ENCODE measurements at regions not wholly inside any gene's neighbourhood (a gene's known extent, or its start where the extent isn't known, plus 50 kb on each side); places are given as distances from the start of the nearest gene placed in this dataset.

DNA sequence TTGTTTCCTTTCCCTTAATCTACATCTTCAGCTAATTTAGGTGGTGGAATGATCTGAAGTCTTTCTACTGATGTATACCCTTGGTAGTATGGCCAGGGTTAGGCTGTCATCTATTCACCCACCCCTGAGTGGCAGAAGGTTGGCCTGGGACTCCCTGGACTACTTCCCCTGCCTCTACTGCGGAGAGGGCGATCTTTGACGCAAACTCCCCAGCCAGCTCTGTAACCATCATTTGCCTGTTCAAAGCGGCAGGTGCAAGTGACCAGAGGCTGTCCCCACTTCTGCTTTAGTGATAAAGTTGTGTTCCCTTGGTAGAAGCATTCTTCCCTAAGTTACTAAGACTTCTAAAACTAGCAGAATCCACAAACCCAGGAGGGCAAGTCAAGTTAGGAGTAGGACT lies 70.8 kb upstream of the UNC5B start:
- Histone ChIP-seq H3K4me3 (ENCODE audit: low read length, poor library complexity, severe bottlenecking) (no peak overlapping the region), H3K9ac (ENCODE audit: low read depth, low read length, poor library complexity, severe bottlenecking) (no peak overlapping the region), H3K4me2 (ENCODE audit: low read depth, low read length, poor library complexity, severe bottlenecking) (no peak overlapping the region), H2AFZ (ENCODE audit: low read length) (no peak overlapping the region), H3K79me2 (ENCODE audit: insufficient read depth, low read length) (no peaks in the 10 kb centered on the region), H4K20me1 (ENCODE audit: insufficient read depth, low read length, poor library complexity, severe bottlenecking) (no peaks in the 10 kb centered on the region), H3K27me3 (ENCODE audit: insufficient read depth, low read length, poor library complexity, severe bottlenecking) (no peaks in the 10 kb centered on the region), H3K9me3 (ENCODE audit: insufficient read depth, low read depth, low read length) (no peaks in the 10 kb centered on the region), H3K36me3 (ENCODE audit: insufficient read depth, low read length) (no peaks in the 10 kb centered on the region), H3K4me1 (ENCODE audit: insufficient read depth, low read length, poor library complexity, severe bottlenecking) (no peaks in the 10 kb centered on the region), H3K9me2 (replicated peaks; ENCODE audit: low read depth, low read length) (no peaks in the 10 kb centered on the region), H3F3A (ENCODE audit: low read depth) (no peaks in the 10 kb centered on the region)
- TF ChIP-seq EZH2phosphoT487 (IDR thresholded peaks at IDR 0.05; ENCODE audit: borderline replicate concordance): no peak
- TF ChIP-seq, protein P1, sequence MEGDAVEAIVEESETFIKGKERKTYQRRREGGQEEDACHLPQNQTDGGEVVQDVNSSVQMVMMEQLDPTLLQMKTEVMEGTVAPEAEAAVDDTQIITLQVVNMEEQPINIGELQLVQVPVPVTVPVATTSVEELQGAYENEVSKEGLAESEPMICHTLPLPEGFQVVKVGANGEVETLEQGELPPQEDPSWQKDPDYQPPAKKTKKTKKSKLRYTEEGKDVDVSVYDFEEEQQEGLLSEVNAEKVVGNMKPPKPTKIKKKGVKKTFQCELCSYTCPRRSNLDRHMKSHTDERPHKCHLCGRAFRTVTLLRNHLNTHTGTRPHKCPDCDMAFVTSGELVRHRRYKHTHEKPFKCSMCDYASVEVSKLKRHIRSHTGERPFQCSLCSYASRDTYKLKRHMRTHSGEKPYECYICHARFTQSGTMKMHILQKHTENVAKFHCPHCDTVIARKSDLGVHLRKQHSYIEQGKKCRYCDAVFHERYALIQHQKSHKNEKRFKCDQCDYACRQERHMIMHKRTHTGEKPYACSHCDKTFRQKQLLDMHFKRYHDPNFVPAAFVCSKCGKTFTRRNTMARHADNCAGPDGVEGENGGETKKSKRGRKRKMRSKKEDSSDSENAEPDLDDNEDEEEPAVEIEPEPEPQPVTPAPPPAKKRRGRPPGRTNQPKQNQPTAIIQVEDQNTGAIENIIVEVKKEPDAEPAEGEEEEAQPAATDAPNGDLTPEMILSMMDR (conservative IDR thresholded peaks at IDR 0.05; ENCODE audit: low read length): no peak

DNA sequence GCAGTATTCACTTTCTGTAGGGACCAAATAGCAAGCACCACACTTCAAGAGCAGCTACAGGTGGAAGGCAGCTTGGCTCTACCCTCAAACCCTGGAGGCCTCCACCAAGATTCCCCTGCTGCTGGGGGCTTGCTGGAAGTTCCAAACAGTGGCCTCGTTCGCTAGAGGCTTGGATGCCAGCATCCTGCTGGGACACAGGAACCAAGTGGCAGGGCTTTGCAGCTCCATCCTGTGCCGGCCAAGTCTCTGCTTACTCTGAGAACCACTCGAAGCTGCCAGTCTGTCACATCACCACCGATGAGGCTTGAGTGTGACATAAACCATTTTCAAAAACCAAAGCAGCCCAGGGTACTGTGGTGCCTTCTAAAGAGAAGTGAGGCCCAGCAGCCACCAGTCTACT lies 69.2 kb upstream of the UNC5B start:
- Histone ChIP-seq H3K27me3 (ENCODE audit: insufficient read depth, low read length, poor library complexity, severe bottlenecking) (no peaks in the 10 kb centered on the region), H3F3A (ENCODE audit: low read depth) (no peaks in the 10 kb centered on the region), H3K79me2 (ENCODE audit: insufficient read depth, low read length) (no peaks in the 10 kb centered on the region), H3K36me3 (ENCODE audit: insufficient read depth, low read length) (no peaks in the 10 kb centered on the region), H3K9me3 (ENCODE audit: insufficient read depth, low read depth, low read length) (no peaks in the 10 kb centered on the region), H3K4me3 (ENCODE audit: low read length, poor library complexity, severe bottlenecking) (no peak overlapping the region), H3K4me2 (ENCODE audit: low read depth, low read length, poor library complexity, severe bottlenecking) (no peak overlapping the region), H3K9me2 (replicated peaks; ENCODE audit: low read depth, low read length) (no peaks in the 10 kb centered on the region), H3K4me1 (ENCODE audit: insufficient read depth, low read length, poor library complexity, severe bottlenecking) (no peaks in the 10 kb centered on the region), H2AFZ (ENCODE audit: low read length) (no peak overlapping the region), H3K9ac (ENCODE audit: low read depth, low read length, poor library complexity, severe bottlenecking) (no peak overlapping the region), H4K20me1 (ENCODE audit: insufficient read depth, low read length, poor library complexity, severe bottlenecking) (no peaks in the 10 kb centered on the region)
- TF ChIP-seq, protein P1 (conservative IDR thresholded peaks at IDR 0.05; ENCODE audit: low read length): no peak
- no peak for TF ChIP-seq EZH2phosphoT487 (IDR thresholded peaks at IDR 0.05; ENCODE audit: borderline replicate concordance)

DNA sequence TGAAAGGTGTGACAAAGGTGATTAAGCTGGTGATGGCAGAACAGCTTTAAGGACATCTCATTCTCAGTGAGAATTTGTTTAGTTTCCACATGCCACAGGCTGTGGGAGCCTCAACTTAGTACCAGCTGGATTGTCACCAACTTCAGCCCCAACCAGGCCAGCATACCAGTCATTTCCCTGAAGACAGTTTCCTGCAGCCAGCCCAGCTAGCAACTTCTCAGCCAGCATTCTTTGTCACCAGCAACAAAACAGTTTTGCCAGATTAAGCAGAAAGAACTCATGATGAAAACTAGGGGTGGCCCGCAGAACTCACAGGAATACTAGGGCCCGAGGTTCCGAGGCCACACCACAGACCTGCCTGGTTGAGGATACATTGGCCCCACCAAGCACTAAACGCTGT lies 68.8 kb upstream of the UNC5B start:
- H3K27me3 ChIP-seq (ENCODE audit: insufficient read depth, low read length, poor library complexity, severe bottlenecking): no peaks in the 10 kb centered on the region
- no peak overlapping the region for H3K4me2 ChIP-seq (ENCODE audit: low read depth, low read length, poor library complexity, severe bottlenecking)
- no peak overlapping the region for H2AFZ ChIP-seq (ENCODE audit: low read length)
- no peaks in the 10 kb centered on the region for H3F3A ChIP-seq (ENCODE audit: low read depth)
- H3K4me3 ChIP-seq (ENCODE audit: low read length, poor library complexity, severe bottlenecking): no peak overlapping the region
- no peaks in the 10 kb centered on the region for H3K9me3 ChIP-seq (ENCODE audit: insufficient read depth, low read depth, low read length)
- H3K36me3 ChIP-seq (ENCODE audit: insufficient read depth, low read length): no peaks in the 10 kb centered on the region
- no peaks in the 10 kb centered on the region for H3K79me2 ChIP-seq (ENCODE audit: insufficient read depth, low read length)
- H4K20me1 ChIP-seq (ENCODE audit: insufficient read depth, low read length, poor library complexity, severe bottlenecking): no peaks in the 10 kb centered on the region
- no peak for TF ChIP-seq EZH2phosphoT487 (IDR thresholded peaks at IDR 0.05; ENCODE audit: borderline replicate concordance)
- TF ChIP-seq, protein P1 (conservative IDR thresholded peaks at IDR 0.05; ENCODE audit: low read length): no peak
- H3K4me1 ChIP-seq (ENCODE audit: insufficient read depth, low read length, poor library complexity, severe bottlenecking): no peaks in the 10 kb centered on the region
- H3K9me2 ChIP-seq (replicated peaks; ENCODE audit: low read depth, low read length): no peaks in the 10 kb centered on the region
- no peak overlapping the region for H3K9ac ChIP-seq (ENCODE audit: low read depth, low read length, poor library complexity, severe bottlenecking)

Data from Loucy (cell line).